HG03342 (cell line): ENCODE measurements at regions not wholly inside any gene's neighbourhood (a gene's known extent, or its start where the extent isn't known, plus 50 kb on each side); places are given as distances from the start of the nearest gene placed in this dataset.
A peak's percentile ranks its signal among the peaks of the same experiment; 100 is the strongest.

Experiments
- ATAC-seq: cut with Tn5 transposase; IDR thresholded peaks from one replicate; pipeline ENCODE4 v1.9.1; 2021; ENCODE audit warnings: mild to moderate bottlenecking, moderate library complexity; ENCODE audit not compliant: unreplicated experiment

DNA sequence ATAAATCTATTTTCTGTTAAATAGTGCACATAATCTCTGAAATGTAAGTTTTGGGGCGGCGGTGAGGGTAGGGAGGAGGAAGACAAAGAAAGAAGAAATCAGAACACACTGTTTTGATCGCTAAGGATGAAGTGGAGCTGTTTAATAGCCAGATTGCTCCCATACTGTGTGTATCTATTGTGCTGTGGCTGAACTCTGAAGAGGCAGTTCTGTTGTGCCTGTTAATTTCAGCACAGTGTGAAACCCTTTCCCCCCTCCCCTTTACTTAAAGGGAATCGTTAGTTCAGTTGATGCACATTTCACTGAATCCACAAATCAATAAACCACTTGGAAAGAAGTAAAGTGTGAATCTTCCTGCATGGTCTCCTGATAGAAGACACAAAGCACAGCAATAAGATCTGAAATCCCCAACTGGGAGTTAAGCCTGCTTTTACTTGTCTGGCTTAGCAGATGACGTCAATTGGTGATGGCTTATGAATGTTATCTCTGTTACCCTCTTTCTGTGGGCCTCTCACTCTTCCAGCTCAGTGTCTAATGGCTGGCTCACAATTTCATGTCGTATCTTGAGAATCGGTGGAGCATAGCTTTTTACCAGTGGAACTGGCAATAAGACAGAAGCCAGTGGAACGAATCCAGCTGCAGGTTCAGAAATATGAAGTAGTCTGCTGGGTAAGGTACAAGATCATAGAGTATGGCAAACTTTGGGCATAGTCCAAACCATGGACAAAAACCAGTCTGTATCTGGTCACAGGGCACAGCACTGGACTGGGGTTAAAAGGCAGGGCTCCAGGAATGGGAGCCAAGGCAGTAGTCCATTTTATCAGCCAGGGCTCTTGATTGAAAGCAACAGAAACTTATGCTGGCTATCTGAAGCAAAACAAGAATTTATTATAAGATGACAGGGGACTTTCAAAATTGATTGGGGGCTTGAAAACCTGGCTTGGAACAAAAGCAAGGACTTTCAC is 413.5 kb upstream of the SEL1L start:
- ATAC-seq, result no peak

DNA sequence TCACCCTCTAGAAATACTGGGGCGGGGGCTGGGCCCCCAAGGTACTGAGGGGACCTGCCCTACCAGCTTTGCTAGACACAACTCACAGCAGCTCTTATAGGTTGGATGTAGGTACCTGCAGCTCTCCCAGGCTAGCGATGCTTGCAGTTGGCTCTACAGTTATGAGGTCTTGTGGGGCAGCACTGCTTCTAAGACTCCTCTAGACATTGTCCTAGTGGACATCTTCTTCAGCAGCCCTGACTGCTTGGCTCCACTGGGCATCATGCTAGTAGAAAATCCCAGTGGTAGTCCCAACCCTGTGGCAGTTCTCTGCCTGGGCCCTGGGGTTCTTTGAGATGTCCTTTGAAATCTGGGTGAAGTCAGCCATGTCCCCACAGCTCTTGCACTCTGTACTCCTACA is 419.3 kb upstream of the SEL1L start:
- ATAC-seq, result no peak

DNA sequence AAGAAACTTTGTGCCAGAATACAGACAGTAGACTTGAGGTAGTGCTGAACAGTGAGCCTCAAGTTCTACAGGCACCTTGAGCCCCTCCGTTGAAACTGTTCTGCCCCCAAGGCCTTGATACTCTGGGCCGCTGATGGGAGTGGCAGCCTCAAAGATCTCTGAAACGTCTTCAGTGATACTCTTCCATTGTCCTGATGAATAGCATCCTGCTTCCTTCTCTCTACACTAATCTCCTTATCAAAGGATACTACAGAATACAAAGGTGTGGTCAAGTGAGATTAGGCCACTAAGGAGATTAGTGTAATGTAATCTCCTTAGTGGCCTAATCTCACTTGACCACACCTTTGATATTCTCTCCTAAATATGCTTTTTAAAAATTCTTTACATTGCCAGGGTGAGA is 419.8 kb upstream of the SEL1L start:
- ATAC-seq, result no peak

DNA sequence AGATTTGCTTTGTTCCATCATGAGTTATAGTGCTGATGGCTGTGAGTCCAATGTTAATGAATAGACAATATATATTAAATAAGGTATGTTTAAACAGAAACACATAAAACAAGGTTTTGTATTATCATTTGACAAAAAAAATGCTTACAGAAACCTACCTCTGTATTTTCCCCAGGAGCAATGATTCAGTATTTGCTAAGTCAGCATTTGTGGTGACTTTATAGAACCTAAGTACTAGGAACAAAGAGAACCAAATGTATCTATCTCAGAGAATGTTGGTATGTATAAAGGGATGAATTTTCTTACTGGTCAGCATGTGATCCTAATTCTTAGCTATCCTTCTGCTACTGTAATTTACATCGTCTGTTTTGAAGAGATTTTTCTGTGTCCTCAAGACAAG is 421.5 kb upstream of the SEL1L start:
- no peak for ATAC-seq

DNA sequence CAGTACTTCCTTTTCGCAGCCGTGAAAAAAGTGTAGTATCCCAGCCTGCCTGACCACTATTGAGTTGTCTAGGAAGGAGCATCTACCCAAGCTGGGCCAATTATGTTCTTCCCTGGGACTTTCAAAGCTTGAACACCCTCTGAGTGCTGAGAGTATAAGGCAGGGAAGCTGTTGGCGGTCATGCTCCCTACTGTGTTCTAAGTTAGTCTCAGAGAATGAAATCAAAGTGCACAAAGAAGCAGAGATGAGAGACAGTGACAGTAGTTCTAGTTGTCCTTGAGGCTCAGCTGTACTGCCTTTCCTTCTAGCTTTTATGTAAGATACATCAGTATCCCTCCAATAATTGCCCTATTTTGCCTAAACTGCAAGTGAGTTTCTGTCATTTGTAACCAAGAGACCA is 427.1 kb upstream of the SEL1L start:
- ATAC-seq, result no peak

DNA sequence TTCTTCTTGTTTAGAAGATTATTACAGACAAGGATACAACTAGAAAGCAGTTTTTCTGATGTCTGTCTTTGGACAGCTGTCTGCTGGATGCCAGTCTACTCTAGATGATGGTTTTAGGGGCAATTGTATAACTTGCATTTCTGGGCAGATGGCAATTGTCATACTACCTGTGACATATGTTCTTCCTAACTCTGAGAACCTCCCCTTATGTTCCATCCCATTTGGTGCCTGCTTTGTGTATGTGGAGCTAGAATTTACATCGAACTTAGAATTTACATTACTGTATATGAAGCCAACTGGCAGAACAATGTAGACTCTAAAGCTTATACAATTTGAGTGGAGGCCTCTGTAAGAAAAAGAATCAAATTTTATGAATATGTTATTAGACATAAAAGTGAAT is 430.2 kb upstream of the SEL1L start:
- no peak for ATAC-seq

DNA sequence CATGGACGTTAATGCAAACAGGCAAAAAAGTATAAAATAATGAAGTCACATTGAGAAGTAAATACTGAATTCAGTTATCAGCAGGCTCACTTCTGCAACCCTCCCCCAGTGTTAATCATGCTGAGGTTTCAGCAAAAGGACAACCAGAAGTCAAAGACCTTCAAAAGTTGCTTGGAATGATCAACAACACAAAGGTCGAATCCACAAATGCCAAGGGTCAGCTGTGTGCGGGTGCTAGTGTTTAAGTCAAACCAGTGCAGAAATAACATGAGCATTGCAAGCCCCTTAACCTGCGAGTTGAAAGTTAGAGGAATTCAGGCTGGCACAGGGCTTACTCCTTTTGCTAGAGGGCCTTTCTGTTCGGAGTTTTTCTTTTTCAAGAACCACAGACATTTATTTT is 436.7 kb upstream of the SEL1L start:
- ATAC-seq, result no peak

DNA sequence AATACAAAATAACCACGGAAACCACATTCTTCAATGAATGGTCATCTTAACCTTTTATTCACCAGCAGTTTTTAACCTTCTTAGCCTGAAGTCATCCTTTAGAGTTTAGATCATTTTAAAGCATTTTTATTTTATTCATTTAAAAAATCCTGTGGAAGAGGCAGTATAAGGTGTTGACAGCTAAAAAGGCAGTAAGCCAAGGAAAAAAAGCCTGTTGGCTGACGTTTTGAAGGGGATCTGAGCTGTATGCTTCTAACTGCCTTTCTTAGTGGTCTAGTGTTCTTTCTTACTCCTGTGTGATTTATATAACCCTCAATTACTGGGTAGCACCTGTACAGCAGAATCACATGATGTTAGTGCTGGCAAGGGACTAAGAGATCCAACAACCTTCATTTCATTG is 438.3 kb upstream of the SEL1L start:
- no peak for ATAC-seq

DNA sequence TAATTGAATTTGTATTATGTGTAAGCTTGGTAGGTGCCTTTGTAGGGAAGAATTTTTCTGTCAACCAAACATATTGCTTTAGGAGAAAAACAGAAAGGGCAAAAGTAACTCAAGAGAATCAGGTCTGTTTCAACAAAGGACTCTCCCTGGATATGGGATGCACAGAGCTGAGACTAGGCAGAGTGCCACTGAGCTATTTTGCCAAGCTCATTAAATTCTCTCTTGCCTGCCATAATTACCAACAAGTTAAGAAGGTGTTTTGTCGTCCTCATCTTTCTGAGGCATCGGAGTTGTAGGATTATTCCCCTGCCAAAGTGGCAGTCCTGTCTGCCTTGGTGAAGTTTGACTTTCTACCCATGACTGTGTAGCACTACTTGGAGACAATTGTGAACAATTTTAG is 438.9 kb upstream of the SEL1L start:
- no peak for ATAC-seq

DNA sequence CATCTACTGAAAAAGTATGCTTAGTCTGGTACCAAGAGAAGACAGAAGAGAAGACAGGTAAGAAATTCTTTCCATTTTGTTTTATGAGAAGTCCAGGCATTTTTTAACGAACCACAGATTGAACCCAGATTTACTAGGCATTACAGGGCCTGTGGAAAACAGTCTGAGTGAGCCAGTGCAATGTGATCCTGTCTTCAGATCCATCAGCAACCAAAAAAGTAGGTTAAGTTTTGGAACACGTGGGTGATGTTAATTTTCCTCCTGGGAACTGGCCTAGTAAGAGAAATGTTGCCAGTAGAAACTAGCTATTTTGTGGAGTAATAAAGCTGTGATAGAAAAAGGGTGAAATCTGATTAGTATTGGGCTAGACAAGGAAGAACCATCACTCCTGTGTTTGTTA is 440.9 kb upstream of the SEL1L start:
- ATAC-seq, result no peak

DNA sequence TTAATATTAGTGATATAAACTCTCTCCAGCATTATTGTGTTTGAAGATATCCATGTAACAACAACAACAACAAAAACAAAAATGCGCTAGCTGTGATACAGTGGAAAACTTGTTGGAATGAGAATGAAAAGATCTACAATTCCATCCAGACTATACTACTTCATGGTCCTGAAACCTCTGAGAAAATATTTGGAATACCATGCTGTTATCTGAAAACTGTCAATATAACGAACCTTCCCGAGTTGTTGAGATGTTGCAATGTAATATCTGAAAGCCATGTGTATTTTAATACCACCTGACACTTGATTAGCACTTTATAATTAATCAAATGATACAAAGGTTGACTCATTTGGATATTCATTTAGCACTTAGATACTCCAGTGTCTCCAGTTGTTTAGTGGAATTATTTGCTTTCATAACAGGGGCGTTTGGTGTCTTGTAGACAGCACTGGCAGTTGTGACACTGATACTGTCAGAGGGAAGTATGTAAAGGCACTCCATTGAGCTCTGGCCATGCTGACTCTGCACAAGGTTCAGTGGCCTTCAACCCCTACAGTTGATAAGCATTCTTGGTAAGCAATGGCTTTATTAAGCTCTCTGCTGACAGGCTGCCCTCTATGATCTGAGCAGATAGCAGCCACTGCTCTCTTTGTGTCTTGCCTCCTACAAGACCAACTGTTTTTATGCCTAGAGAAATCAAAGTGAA is 447.1 kb upstream of the SEL1L start:
- ATAC-seq, result no peak

DNA sequence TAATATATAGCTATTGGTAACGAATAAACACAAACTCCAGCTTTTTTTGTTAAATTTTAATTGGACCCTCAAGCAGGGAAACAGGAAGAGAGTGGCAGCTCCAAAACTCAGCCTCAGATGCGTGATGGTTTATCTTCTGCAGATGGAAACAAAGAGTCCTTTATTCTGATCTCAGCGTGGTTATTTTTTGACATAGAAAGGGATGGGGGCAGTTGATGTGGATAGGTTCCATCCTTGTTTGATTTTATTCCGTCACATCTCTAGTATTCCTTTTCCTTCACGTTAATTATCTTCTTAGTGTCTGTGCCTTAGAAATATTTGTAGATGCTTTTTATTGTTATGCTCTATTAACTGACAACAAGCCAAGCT is 447.6 kb upstream of the SEL1L start:
- ATAC-seq, result no peak

DNA sequence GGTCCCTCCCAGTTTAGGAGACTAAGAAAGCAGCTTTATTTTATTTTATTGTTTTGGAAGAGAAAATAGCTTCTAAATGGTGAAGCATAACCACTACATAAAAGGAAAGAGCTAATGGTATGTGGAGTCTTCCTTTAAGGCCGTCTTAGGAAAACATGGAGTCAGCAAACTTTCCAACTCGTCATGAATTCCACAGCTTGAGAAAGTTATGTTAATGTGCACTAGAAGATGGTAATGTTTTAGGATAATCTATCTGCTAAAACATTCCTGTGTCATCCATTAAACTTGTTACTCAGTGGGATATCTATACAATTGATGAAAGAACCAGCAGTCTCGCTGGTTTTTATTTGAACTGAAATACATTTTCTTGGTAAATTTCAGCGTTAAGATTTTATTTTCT is 448.4 kb upstream of the SEL1L start:
- ATAC-seq, result no peak

DNA sequence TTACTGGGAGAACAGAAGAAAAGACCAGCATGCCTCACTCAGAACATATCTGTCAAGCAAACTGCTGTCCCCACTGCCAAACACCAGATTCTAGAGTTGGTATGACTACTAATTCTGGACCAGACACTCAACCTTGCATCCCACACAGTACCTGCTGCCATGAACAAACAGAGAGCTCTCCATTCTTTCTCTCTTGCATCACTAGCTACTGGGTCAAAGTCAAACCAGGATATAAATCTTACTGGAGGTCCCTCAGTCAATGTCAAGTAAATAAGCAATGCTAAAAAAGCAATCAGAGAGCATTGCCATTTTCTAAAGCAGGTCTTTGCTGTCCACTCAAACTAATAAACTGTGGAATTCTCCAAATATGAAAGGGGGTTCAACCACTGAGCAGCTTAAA is 452.4 kb upstream of the SEL1L start:
- ATAC-seq, result no peak

DNA sequence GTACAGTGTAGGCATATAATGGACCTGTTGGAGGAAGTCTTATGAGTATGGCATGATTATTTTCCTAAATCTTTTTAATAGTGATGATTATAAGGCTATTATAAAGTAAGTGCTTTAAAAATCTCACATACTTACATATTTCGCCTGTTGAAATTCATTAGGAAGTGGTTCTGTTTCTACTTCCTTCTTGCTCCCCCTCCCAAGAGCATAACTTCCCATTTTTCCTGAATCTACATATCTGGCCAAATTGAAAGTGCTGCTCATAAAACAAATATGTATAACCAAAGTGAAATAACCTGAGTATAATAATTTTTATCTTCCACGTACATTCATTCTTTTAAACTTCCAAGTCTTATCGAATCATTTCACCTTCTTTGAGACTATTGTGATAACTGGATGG is 455.6 kb upstream of the SEL1L start:
- no peak for ATAC-seq

DNA sequence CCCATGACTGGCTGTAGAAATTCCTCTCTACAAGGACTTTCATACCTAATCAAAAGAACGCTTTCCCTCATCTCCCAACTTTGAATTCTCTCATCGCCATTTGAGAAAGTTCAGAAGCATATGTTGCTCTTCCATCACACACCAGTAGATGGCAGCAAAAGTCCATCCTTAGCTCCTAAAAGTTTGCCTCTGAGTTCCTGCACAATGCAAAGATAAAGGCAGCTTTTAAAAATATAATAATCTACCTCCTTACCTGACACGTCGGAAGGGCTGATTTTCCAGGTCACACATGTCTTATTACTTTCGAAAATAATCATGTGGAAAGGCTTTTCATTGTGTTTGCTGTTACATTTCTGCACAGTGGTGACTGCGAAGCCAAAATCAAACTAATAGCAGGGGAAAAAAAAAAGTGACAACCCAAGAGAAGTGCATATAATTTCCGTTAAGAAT is 456.7 kb upstream of the SEL1L start:
- ATAC-seq, result peak; percentile 81

DNA sequence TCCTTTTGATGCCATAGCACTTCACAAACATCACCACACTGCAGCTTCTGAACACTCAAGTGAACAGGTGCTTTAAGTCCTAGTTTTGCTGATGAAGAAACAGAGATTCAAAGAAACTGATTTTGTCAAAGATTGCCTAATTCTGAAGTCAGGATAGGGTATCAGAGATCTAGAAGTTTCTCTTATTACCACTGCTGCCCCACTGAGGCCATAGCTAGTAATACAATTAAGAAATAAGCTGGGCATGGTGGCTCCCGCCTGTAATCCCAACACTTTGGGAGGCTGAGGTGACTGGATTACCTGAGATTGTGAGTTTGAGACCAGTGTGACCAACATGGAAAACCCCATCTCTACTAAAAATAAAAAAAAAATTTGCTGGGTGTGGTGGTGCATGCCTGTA is 458.3 kb upstream of the SEL1L start:
- no peak for ATAC-seq

DNA sequence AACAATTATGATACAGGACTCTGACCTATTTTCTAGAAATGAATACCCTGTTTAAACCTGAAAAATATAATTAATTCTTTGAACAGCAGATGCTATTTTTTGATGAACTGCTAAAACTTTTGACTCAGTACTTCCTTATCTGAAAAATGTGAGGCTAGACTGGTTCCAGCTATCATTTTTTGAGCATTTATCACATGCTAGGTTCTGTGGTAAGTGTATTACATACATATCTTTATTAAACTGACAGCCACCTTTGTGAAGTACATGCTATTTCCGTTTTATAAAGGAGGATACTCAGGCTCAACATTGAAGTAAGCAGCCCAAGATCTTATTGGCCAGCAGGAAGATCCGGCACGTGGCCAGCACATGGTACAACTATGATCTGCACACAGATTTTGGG is 459.8 kb upstream of the SEL1L start:
- no peak for ATAC-seq

DNA sequence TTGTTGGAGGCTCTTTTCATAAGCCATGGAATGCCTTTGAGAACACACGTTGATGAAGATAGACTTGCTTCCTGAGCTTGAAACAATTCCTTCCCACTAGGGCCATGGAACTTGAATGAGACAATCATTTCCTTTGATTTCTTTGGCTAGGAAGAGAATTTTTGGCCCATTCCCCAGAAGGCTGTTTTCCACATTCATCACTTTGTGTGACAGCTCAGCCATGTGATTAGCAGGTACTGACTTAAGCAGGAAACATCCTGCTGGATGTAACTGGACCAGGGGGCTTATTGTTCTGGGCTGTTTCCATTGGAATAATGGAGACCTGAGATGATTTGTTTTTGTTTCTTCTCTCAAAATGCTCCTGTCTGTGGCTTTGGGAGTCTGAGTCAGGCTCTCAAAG is 469.8 kb upstream of the SEL1L start:
- no peak for ATAC-seq

DNA sequence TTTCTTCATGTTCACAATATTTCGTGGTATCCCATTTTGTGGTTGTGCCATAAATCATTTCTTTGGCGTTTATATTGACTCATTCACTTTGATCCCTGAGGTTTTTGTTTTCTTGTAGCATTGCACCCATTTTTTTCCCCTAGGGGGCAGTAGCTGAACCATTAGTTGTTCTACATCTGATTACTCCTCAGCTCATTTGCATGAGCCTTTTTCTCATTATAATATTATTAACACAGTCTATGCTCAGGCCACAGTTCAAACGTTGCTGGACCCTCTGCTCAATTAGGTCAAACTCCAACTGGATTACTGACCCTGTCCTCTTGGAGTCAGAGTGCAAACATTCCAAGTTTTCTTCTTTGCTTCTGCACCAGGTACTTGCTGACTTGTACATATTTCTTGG is 475.4 kb upstream of the SEL1L start:
- ATAC-seq, result peak; percentile 58

DNA sequence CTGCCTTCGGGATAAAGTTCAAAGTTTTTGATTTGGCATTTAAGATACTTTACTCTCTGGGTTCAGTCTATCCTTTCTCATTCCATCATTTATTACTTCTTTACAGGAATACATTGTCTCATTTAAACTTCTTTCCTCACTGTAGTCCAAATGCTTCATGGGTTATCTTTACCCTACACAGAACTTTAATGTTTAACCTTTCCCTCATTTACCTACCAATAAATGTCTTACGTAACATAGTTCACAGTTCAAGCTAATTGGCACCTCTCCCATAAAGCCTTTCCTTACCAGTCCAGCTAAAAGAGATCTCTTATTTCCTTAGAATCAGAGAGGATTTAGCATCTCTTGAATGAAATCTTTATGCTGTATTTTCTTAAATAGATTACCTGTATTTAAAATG is 476.3 kb upstream of the SEL1L start:
- no peak for ATAC-seq

DNA sequence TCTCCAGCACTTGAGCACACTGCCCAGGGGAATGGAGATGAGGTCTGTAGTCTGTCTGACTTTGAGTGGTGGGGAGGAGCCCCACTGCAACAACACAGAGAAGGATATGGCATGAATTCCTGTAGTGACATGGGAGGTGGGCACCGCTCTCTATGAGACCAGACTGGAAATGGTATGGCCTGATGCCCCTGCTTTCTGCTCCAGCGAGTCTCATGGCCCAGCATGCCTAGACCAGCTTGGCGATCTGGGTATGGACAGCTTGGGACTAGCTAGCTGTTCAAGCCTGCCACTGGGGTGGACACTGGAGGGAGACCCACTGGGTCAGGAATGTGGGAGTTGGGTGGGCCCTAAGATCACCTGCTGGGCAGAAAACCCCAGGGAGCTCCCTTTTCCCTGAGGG is 477.8 kb upstream of the SEL1L start:
- ATAC-seq, result no peak
